ENCODE measurements at regions not wholly inside any gene's neighbourhood (a gene's known extent, or its start where the extent isn't known, plus 50 kb on each side); places are given as distances from the start of the nearest gene placed in this dataset.
"Not testable (repeated sequence)": the region's sequence is repeated elsewhere in the genome, so short reads cannot be mapped to it uniquely, and the experiment has no call there.

DNA sequence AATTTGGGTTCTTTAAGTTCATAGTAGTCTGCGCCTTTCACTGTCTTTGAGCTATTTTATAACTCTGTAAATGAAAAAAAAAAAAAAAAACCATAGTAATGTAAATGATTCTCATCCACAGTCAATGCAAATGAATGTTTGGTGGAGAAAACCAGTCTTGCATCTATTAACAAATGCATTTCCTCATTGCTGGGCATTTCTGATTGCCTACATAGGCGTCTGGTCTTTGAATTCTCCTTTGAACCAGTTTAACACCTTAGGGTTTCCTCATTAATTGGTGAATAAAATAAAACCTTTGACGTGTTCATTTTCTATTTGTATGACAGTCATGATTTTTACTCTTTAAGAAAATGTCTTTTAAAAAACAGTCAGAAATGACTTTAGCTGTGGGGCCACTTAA is 114.8 kb downstream of the C12orf75 start:
- H3K27ac Mint-ChIP-seq = no peak overlapping the region
- H3K27me3 Mint-ChIP-seq = peaks cover 16 to 35% of the 10 kb centered on the region in 2 donors
- no peaks in the 10 kb centered on the region for H3K36me3 Mint-ChIP-seq
- peaks cover 0 to 2% of the 10 kb centered on the region in 2 donors for H3K4me1 Mint-ChIP-seq
- H3K4me3 Mint-ChIP-seq = no peak overlapping the region
- no peaks in the 10 kb centered on the region for H3K9me3 Mint-ChIP-seq
- ATAC-seq (replicated peaks) = no peak
- no peak for DNase-seq

DNA sequence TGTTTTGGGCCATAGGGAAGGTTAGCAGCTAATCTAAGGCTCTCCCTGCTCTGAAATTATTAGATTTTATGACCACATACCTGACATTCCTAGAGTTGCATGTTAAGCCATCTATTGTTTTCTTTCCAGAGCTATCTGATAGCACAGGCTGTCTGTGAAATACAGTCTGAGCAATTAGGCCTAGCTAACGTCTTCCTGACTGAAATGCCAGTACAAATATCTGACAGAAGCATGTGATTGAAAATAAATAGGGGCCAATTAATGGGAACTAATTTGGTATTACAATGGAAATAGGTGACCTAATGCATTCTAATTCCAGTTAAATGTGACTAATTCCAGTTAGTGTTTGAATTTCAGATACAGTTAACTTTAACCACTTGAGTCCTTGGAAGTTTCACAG is 115.2 kb downstream of the C12orf75 start:
- DNase-seq = no peak
- Mint-ChIP-seq H3K27me3 (peaks cover 16 to 35% of the 10 kb centered on the region in 2 donors), H3K9me3 (no peaks in the 10 kb centered on the region), H3K36me3 (no peaks in the 10 kb centered on the region), H3K27ac (no peak overlapping the region), H3K4me1 (peaks cover 0 to 2% of the 10 kb centered on the region in 2 donors), H3K4me3 (no peak overlapping the region)
- ATAC-seq (replicated peaks) = no peak

DNA sequence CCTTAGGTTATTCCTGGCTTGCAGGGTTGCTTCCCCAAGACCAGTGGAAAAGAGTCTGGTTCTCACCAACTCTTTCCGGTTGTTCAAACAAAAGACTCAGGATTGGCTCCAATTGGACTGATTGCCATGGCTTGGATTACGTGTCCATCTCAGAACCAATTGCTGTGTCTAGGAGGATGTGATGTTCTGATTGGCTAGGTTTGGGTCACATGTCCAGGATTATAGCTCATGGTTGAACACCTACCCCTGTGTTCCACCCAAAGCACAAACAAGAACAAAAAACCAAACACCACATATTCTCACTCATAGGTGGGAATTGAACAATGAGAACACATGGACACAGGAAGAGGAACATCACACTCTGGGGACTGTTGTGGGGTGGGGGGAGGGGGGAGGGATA is 116.0 kb downstream of the C12orf75 start:
- H3K27ac Mint-ChIP-seq; H3K36me3 Mint-ChIP-seq; H3K4me3 Mint-ChIP-seq; H3K9me3 Mint-ChIP-seq; ATAC-seq (replicated peaks); DNase-seq; H3K4me1 Mint-ChIP-seq: not testable (repeated sequence)
- peaks cover 23 to 38% of the 10 kb centered on the region in 2 donors for H3K27me3 Mint-ChIP-seq

DNA sequence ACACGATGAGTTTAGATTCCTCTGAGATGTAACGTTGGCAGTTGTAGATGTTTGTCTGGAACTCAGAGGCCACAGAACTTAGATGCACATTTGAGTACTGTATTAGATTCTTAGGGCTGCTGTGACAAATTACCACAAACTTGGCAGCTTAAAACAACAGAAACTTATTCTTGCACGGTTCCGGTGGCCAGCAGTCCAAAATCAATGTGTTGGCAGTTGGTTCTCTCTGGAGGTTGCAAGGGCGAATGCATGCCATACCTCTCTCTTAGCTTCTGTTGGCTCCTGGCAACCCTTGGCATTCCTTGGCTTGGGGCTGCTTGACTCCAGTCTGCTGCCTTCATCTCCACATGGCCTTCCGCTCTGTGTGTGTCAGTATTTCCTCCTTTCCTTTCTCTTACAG is 118.9 kb downstream of the C12orf75 start:
- Mint-ChIP-seq H3K27me3 (peaks cover 17 to 22% of the 10 kb centered on the region in 2 donors), H3K36me3 (no peaks in the 10 kb centered on the region), H3K27ac (no peak overlapping the region), H3K9me3 (no peaks in the 10 kb centered on the region), H3K4me3 (no peak overlapping the region), H3K4me1 (peaks cover 0 to under 1% of the 10 kb centered on the region in 2 donors)
- ATAC-seq (replicated peaks) (no peak), DNase-seq (no peak)

DNA sequence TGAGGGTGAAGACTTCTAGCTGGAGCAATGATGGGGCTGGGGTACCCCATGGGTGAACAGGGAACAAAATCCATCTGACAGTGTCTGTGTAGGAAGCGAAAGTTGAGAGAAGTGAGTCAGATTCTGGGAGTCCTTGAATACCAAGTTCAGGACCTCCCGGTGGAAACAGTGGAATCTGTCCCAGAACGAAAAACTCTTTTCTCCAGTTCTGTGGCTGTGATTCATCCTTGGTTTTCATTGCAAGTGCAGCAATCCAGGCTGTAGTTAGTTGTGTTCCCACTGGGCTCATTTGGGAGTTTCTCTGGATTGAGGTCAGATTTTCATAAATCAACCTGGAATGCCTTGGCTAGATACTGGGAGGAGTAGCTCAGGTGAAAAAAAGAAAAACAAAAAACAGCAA is 120.7 kb downstream of the C12orf75 start:
- Mint-ChIP-seq H3K36me3 (no peaks in the 10 kb centered on the region), H3K9me3 (no peaks in the 10 kb centered on the region), H3K4me3 (no peak overlapping the region), H3K4me1 (no peaks in the 10 kb centered on the region), H3K27me3 (peaks cover 17 to 21% of the 10 kb centered on the region in 2 donors), H3K27ac (no peak overlapping the region)
- ATAC-seq (replicated peaks) (no peak), DNase-seq (no peak)

DNA sequence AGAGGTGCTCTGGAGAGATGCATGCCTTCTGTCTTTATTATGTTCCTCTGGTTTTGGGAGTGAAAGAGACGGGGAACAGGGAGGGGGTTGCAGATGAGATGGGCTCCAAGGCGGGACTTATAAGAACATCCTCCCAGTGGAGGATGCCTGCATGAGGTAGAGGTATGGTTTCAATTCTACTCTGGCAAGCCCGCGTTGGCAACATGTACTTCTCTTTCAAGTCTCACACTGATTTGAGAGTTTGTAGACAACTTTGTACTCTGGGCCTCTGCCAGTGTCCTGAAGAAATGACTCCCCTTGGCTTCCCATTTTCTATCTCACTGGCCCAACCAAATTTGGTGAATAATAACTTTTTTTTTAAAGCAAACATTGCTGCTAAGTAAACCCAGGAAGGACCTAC is 121.3 kb downstream of the C12orf75 start:
- DNase-seq = no peak
- Mint-ChIP-seq H3K4me3 (no peak overlapping the region), H3K27ac (no peak overlapping the region), H3K4me1 (no peaks in the 10 kb centered on the region), H3K9me3 (no peaks in the 10 kb centered on the region), H3K36me3 (no peaks in the 10 kb centered on the region), H3K27me3 (peaks cover 17 to 20% of the 10 kb centered on the region in 2 donors)
- ATAC-seq (replicated peaks) = no peak

DNA sequence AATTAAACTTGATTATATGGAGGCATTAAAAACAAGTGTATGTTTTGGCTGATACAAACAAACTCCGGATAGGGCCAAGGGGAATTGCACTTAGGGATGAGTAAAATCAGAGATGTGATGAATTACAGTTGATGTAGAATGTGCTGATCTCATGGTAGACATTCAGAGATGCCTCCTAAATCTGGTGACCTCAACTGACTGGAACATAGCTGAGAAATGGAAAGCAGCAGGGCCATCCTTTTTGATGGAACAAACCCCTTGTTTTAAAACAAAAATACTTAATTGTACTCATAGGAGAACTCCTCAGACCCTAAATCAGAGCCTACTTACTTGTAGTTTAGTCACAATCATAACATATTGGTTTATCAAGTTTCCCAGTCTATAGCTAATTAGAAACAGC is 122.8 kb downstream of the C12orf75 start:
- Mint-ChIP-seq H3K27me3 (peaks cover 20 to 22% of the 10 kb centered on the region in 2 donors), H3K27ac (no peak overlapping the region), H3K4me3 (no peak overlapping the region), H3K4me1 (no peaks in the 10 kb centered on the region), H3K9me3 (peaks cover 0 to 1% of the 10 kb centered on the region in 2 donors), H3K36me3 (no peaks in the 10 kb centered on the region)
- ATAC-seq (replicated peaks) = no peak
- no peak for DNase-seq

DNA sequence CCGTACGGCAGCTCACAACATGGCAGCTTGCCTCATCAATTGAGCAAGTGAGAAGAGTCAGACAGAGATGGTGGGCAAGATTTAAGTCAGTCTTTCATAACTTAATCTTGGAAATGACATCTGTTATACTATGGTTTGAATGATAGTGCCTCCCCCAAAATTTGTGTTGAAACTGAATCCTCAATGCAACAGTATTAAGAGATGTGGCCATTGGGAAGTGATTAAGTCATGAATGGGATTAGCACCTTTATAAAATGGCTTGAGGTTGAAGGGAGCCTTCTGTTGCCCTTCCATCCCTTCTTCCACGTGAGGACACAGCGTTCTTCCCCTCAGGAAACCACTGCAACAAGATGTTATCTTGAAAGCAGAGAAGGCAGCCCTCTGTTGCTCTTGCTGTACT is 124.2 kb downstream of the C12orf75 start:
- H3K27me3 Mint-ChIP-seq = peaks cover 18 to 31% of the 10 kb centered on the region in 2 donors
- no peaks in the 10 kb centered on the region for H3K4me1 Mint-ChIP-seq
- H3K27ac Mint-ChIP-seq = no peak overlapping the region
- ATAC-seq (replicated peaks) (no peak), DNase-seq (no peak)
- H3K36me3 Mint-ChIP-seq = no peaks in the 10 kb centered on the region
- peaks cover 8 to 9% of the 10 kb centered on the region in 2 donors for H3K9me3 Mint-ChIP-seq
- no peak overlapping the region for H3K4me3 Mint-ChIP-seq

DNA sequence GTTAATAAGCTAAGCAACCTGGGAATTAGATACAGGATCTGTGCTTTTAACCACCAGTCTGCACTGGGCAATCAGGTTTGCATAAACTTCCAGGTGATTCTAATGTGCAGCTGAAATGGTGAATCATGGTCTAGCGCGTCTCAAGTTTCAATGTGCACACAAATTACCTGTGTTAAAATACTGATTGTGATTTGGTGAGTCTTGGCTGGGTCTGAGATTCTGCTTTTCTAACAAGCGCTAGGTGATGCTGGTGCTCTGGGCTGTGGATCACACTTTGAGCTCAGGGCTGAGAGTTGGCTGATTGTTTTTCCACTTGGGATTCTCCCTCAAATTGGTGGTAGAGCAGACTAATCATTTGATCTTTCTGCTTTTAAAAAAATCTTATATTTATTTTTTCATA is 124.8 kb downstream of the C12orf75 start:
- Mint-ChIP-seq H3K27me3 (peaks cover 14 to 31% of the 10 kb centered on the region in 2 donors), H3K4me3 (no peak overlapping the region), H3K27ac (no peak overlapping the region), H3K9me3 (peaks cover 8 to 9% of the 10 kb centered on the region in 2 donors), H3K4me1 (no peaks in the 10 kb centered on the region), H3K36me3 (no peaks in the 10 kb centered on the region)
- ATAC-seq (replicated peaks) (no peak), DNase-seq (no peak)

DNA sequence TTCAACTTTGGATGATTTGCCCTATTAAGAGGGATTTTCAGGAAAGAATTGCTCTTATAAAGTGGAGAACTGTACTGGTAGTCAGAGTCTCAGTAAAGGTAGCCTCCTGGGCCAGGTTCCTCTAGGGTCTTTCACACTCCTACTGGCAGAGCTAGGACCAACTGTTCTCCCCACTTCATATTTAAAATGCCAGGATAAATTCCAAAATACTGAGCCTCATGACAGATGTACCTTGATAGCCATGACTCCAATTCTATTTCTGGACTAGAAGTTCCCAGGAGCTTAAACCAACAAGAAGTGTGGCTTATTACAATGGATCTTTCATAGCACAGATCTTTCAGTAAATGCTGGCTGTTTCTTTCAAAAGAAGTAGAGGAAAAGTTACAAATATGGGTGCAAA is 126.5 kb downstream of the C12orf75 start:
- Mint-ChIP-seq H3K4me3 (no peak overlapping the region), H3K27me3 (peaks cover 15 to 19% of the 10 kb centered on the region in 2 donors), H3K9me3 (peaks cover 8 to 9% of the 10 kb centered on the region in 2 donors), H3K36me3 (no peaks in the 10 kb centered on the region), H3K27ac (no peak overlapping the region), H3K4me1 (no peaks in the 10 kb centered on the region)
- no peak for ATAC-seq (replicated peaks)
- no peak for DNase-seq

DNA sequence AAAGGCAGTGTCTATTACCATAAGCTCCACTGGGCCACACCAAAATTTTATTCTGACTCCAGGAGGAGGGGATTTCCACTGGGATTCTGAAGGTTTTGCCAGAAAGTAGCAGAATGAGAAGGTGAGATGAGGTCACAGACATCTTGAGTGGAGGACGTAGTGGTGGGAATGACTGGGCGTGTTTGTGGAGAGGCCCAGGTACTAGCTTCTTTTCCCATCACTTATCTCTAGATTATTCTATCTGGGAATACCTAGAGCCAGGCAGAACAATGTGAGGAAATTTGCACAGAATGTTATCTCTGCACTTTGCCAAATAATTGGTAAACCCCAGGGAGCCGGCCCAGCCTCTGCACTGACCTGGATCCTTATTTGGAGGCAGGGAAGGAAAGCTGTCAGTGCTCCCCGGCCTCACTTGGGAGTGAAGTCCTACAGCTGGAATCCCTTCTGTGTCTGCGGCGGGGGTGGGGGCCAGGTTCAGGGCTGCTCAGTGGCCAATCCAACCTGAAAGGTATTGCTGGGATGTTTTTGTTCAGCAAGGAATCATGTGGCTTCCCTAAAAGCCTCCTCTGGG is 129.4 kb downstream of the C12orf75 start:
- H3K36me3 Mint-ChIP-seq = no peaks in the 10 kb centered on the region
- H3K27ac Mint-ChIP-seq = no peak overlapping the region
- no peak overlapping the region for H3K4me3 Mint-ChIP-seq
- DNase-seq = no peak
- H3K4me1 Mint-ChIP-seq = no peaks in the 10 kb centered on the region
- peaks cover 15 to 26% of the 10 kb centered on the region in 2 donors for H3K27me3 Mint-ChIP-seq
- peaks cover 8 to 9% of the 10 kb centered on the region in 2 donors for H3K9me3 Mint-ChIP-seq
- no peak for ATAC-seq (replicated peaks)

DNA sequence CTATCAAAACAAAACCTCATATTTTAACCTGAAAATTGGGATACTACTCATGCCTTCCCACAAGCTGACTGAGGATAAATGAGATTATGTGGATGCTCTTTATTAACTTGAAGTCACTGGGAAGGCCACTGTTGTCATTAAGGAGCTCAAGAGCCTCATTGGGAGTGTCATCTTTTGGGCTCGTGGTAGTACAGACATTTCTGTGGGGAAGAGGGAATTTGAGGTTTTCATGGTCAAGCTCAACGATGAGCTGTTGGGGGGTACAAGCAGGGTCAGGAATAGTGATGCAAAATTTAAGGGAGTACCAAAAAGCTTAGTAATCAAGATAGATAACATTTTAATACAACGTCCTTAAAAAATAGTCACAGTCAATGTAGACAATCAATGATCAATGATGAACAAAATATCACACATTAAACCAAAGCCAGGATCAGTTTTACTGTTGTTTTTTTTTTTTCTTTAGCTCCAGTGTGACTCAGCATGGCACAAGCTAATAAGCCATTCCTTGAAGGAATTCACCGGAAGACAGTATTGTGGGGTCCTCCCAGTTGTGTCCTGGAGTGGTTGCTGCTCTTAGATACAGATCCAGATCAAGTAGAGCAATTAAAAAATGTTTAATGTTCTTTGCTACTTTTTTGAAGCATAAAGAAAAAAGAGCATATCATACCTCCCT is 130.9 kb downstream of the C12orf75 start:
- Mint-ChIP-seq H3K4me3 (no peak overlapping the region), H3K9me3 (peaks cover 8 to 9% of the 10 kb centered on the region in 2 donors), H3K27ac (no peak overlapping the region), H3K4me1 (no peaks in the 10 kb centered on the region), H3K36me3 (no peaks in the 10 kb centered on the region), H3K27me3 (peaks cover 20 to 27% of the 10 kb centered on the region in 2 donors)
- no peak for DNase-seq
- no peak for ATAC-seq (replicated peaks)

DNA sequence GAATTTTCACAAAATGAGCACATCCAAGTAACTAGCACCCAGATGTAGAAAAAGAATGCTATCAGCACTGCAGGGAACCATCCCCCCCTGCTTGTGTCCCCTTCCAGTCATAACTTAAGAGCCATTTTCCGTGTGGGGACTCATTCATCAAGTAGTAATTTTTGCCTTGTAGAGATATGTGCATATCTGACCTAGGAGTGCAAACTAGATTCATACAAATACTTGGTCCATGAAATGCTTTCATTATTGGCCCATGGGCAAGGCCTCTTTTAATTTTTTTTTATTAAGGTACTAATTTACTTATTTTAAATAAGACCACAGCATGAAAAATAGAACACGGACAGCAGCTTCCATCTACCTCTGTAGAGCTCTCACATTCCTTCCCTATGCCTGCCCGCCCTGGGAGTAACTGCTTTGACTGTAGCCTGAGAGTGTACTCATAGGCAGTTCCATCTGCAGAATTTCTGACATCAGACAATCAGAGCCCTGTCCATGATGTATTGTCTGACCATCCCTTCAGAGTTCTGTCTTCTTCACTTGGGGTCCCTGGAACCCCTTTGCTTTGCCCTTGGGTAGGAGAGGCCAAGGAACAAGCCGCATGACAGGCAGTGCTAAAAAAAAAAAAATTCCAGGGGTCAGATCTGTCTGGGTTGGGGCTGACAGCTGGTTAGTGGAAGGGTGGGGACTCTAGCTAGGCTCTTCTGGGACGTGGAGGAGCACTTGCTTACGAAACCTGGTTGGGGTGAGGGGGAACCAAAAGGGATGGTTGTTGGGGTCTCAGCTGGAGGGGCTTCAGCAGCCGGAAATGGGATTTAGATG is 131.7 kb downstream of the C12orf75 start:
- no peak overlapping the region for H3K4me3 Mint-ChIP-seq
- DNase-seq (no peak), ATAC-seq (replicated peaks) (no peak)
- H3K36me3 Mint-ChIP-seq = no peaks in the 10 kb centered on the region
- H3K4me1 Mint-ChIP-seq = no peaks in the 10 kb centered on the region
- peaks cover 8 to 9% of the 10 kb centered on the region in 2 donors for H3K9me3 Mint-ChIP-seq
- no peak overlapping the region for H3K27ac Mint-ChIP-seq
- H3K27me3 Mint-ChIP-seq = peaks cover 15 to 33% of the 10 kb centered on the region in 2 donors

DNA sequence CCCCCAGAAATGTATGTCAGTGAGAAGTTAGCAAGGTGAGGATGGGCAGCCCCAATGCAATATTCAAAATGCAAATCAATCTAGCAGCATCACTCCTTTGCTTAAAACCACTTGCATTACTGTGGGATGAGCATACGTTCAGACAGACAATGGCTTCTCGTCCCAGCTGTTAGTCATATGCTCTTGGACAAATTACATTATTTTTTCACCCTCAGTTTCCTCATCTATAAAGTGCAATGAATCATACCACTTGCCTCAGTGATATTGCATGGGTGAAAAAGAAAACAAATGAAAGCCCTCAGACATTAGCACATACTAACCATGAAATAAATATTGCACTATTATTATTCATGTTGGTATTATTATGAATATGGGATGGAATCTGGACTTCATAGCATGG is 132.3 kb downstream of the C12orf75 start:
- H3K4me3 Mint-ChIP-seq = no peak overlapping the region
- H3K27me3 Mint-ChIP-seq = peaks cover 18 to 33% of the 10 kb centered on the region in 2 donors
- H3K27ac Mint-ChIP-seq = no peak overlapping the region
- no peaks in the 10 kb centered on the region for H3K36me3 Mint-ChIP-seq
- H3K9me3 Mint-ChIP-seq = peaks cover 8 to 9% of the 10 kb centered on the region in 2 donors
- no peak for DNase-seq
- no peak for ATAC-seq (replicated peaks)
- no peaks in the 10 kb centered on the region for H3K4me1 Mint-ChIP-seq

DNA sequence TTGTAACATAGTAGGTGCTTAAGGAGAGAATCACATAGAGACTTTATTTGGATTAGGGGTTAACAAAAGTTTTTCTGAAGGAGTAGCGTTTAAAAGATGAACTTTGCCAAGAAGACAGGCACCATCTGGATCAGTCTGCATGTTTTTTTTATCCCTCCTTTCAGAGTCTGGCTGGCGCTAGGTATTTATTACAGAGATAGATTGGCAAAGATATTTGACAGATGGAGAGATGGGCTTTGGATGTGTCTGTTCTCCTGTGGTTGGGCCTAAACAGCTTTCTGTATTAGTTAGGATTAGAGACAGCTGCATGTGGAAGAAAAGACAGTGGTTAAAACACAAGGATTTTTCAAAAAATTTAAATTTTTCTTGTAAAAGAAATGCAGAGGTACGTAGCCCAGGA is 133.9 kb downstream of the C12orf75 start:
- Mint-ChIP-seq H3K4me3 (no peak overlapping the region), H3K27ac (no peak overlapping the region)
- no peak for ATAC-seq (replicated peaks)

More for the DNA sequence above, 133.9 kb downstream of the C12orf75 start:
- no peaks in the 10 kb centered on the region for H3K36me3 Mint-ChIP-seq
- no peaks in the 10 kb centered on the region for H3K4me1 Mint-ChIP-seq
- H3K9me3 Mint-ChIP-seq = peaks cover under 1 to 1% of the 10 kb centered on the region in 2 donors
- H3K27me3 Mint-ChIP-seq = peaks cover 19 to 26% of the 10 kb centered on the region in 2 donors
- no peak for DNase-seq
